Liver (tissue), 8 donors: ENCODE measurements at regions not wholly inside any gene's neighbourhood (a gene's known extent, or its start where the extent isn't known, plus 50 kb on each side); places are given as distances from the start of the nearest gene placed in this dataset.

ENCODE experiments used
- DNase-seq: peaks from one replicate; pipeline ENCODE4 v3.0.0-alpha.2; 2017; ENCODE audit warnings: low spot score
- H3K27ac ChIP-seq, 2 donors: one replicate each; pipeline ENCODE4 v1.7.0; 2013; ENCODE audit warnings: inconsistent platforms in 2 of 2, low read length in 2 of 2, control low read depth in 1 of 2, low read depth in 1 of 2, mild to moderate bottlenecking in 1 of 2
- H3K27me3 ChIP-seq, 4 donors: one replicate each; pipeline versions ENCODE4 v1.6.1 to v1.7.0; 2013; ENCODE audit warnings: low read length in 3 of 4, inconsistent platforms in 1 of 4, mild to moderate bottlenecking in 1 of 4, moderate library complexity in 1 of 4; ENCODE audit not compliant: control insufficient read depth in 4 of 4, insufficient read depth in 4 of 4
- H3K36me3 ChIP-seq, 4 donors: one replicate each; pipeline versions ENCODE4 v1.6.1 to v1.7.0; 2013; ENCODE audit warnings: low read length in 3 of 4, mild to moderate bottlenecking in 3 of 4, low read depth in 1 of 4, moderate library complexity in 1 of 4; ENCODE audit not compliant: control insufficient read depth in 4 of 4, insufficient read depth in 3 of 4
- H3K4me1 ChIP-seq, 4 donors: one replicate each; pipeline versions ENCODE4 v1.6.1 to v1.7.0; 2013; ENCODE audit warnings: low read length in 3 of 4, mild to moderate bottlenecking in 3 of 4, moderate library complexity in 1 of 4; ENCODE audit not compliant: control insufficient read depth in 4 of 4, insufficient read depth in 4 of 4
- H3K4me3 ChIP-seq, 3 donors: one replicate each; pipeline versions ENCODE4 v1.6.1 to v1.7.0; 2013; ENCODE audit warnings: low read length in 3 of 3, control low read depth in 1 of 3, low read depth in 1 of 3, mild to moderate bottlenecking in 1 of 3
- H3K9ac ChIP-seq, 2 donors: one replicate each; pipeline ENCODE4 v1.7.0; 2013; ENCODE audit warnings: low read length in 2 of 2, mild to moderate bottlenecking in 2 of 2, moderate library complexity in 2 of 2, control low read depth in 1 of 2, low read depth in 1 of 2
- H3K9me3 ChIP-seq, 4 donors: one replicate each; pipeline versions ENCODE4 v1.6.1 to v1.7.0; 2013; ENCODE audit warnings: low read length in 3 of 4; ENCODE audit not compliant: control insufficient read depth in 4 of 4
- CTCF ChIP-seq: fragments of 150-350 bp; IDR thresholded peaks from 2 replicates; pipeline ENCODE4 v1.5.1; 2017; ENCODE audit warnings: improper control_type of control experiment, low read depth, low read length; ENCODE audit not compliant: missing input control
- EGR1 ChIP-seq, 2 donors: IDR thresholded peaks; 2 replicates each; pipeline ENCODE4 v1.6.1; 2016 to 2018; ENCODE audit warnings: antibody characterized with exemption in 2 of 2, low read depth in 2 of 2
- FOXA1 ChIP-seq: IDR thresholded peaks from 2 replicates; pipeline ENCODE4 v1.6.1; 2016; ENCODE audit warnings: antibody characterized with exemption
- FOXA2 ChIP-seq: IDR thresholded peaks from 2 replicates; pipeline ENCODE4 v1.6.1; 2016; ENCODE audit warnings: antibody characterized with exemption
- GABPA ChIP-seq, 2 donors: IDR thresholded peaks in 1 of 2; conservative IDR thresholded peaks in 1 of 2; 2 replicates each; pipeline ENCODE4 v1.6.1; 2016; ENCODE audit warnings: antibody characterized with exemption in 2 of 2, mild to moderate bottlenecking in 1 of 2, moderate library complexity in 1 of 2
- HNF4A ChIP-seq, 2 donors: conservative IDR thresholded peaks; 2 replicates each; pipeline ENCODE4 v1.6.1; 2016; ENCODE audit warnings: antibody characterized with exemption in 2 of 2, mild to moderate bottlenecking in 2 of 2
- HNF4G ChIP-seq: IDR thresholded peaks from 2 replicates; pipeline ENCODE4 v1.6.1; 2016; ENCODE audit warnings: antibody characterized with exemption
- JUND ChIP-seq, 2 donors: IDR thresholded peaks; 2 replicates each; pipeline ENCODE4 v1.6.1; 2016; ENCODE audit warnings: antibody characterized with exemption in 2 of 2
- MAX ChIP-seq: IDR thresholded peaks from 2 replicates; pipeline ENCODE4 v1.6.1; 2016; ENCODE audit warnings: antibody characterized with exemption
- NR2F2 ChIP-seq: IDR thresholded peaks from 2 replicates; pipeline ENCODE4 v1.6.1; 2016; ENCODE audit warnings: antibody characterized with exemption
- RAD21 ChIP-seq, 2 donors: IDR thresholded peaks; 2 replicates each; pipeline ENCODE4 v1.6.1; 2016; ENCODE audit warnings: antibody characterized with exemption in 2 of 2, mild to moderate bottlenecking in 2 of 2
- REST ChIP-seq: IDR thresholded peaks from 2 replicates; pipeline ENCODE4 v1.6.1; 2016; ENCODE audit warnings: antibody characterized with exemption, mild to moderate bottlenecking
- RXRA ChIP-seq, 2 donors: IDR thresholded peaks; 2 replicates each; pipeline ENCODE4 v1.6.1; 2017 to 2018; ENCODE audit warnings: antibody characterized with exemption in 2 of 2, mild to moderate bottlenecking in 1 of 2
- SP1 ChIP-seq: IDR thresholded peaks from 2 replicates; pipeline ENCODE4 v1.6.1; 2018; ENCODE audit warnings: antibody characterized with exemption, mild to moderate bottlenecking
- TAF1 ChIP-seq: conservative IDR thresholded peaks from 2 replicates; pipeline ENCODE4 v1.6.1; 2016; ENCODE audit warnings: antibody characterized with exemption, mild to moderate bottlenecking
- YY1 ChIP-seq: IDR thresholded peaks from 2 replicates; pipeline ENCODE4 v1.6.1; 2016; ENCODE audit warnings: antibody characterized with exemption, mild to moderate bottlenecking
- ZBTB33 ChIP-seq: IDR thresholded peaks from 2 replicates; pipeline ENCODE4 v1.6.1; 2016; ENCODE audit warnings: antibody characterized with exemption
- WGBS: extraction: QIAGEN DNeasy Blood & Tissue Kit; methylation state at CpG from one replicate; pipeline ENCODE4 v1.1.7; 2013; 5-methylcytosine and 5-hydroxymethylcytosine counted together
- donor health status: healthy.
- donor health status: healthy.
- donor health status: healthy.
- donor health status: healthy.
- donor health status: healthy.

GRCh38 chr14:101477648-101478047 is 83.6 kb upstream of the DIO3 start:
- TF ChIP-seq JUND (IDR thresholded peaks at IDR 0.05), result no peak
- TF ChIP-seq GABPA (IDR thresholded peaks at IDR 0.05 in 1 of 2, conservative IDR thresholded peaks at IDR 0.05 in 1 of 2), result no peak
- TF ChIP-seq REST, result no peak
- no peak for TF ChIP-seq RXRA (IDR thresholded peaks at IDR 0.05)
- TF ChIP-seq RAD21 (IDR thresholded peaks at IDR 0.05), result no peak
- TF ChIP-seq CTCF, result no peak
- no peak for TF ChIP-seq SP1
- no peak for TF ChIP-seq YY1
- TF ChIP-seq NR2F2, result no peak
- TF ChIP-seq EGR1 (IDR thresholded peaks at IDR 0.05; ENCODE audit: low read depth in 2 of 2), result no peak
- no peak for TF ChIP-seq MAX
- no peak for TF ChIP-seq FOXA1
- no peak for TF ChIP-seq HNF4G
- no peak for TF ChIP-seq HNF4A (conservative IDR thresholded peaks at IDR 0.05)
- no peak for TF ChIP-seq TAF1
- TF ChIP-seq ZBTB33, result no peak
- Histone ChIP-seq H3K9ac (no peak overlapping the region), H3K9me3 (peaks cover 0 to 3% (median 0%) of the 10 kb centered on the region in 4 donors), H3K4me1 (peaks cover 25 to 50% (median 42%) of the 10 kb centered on the region in 4 donors), H3K27me3 (no peaks in the 10 kb centered on the region), H3K4me3 (no peak overlapping the region), H3K36me3 (no peaks in the 10 kb centered on the region), H3K27ac (peak overlapping the region in 1 of 2 donors; percentile 64)
- 81% methylated on average over 5 of the region's 5 CpGs for WGBS
- no peak for DNase-seq

- Histone ChIP-seq H3K9ac (no peak overlapping the region), H3K36me3 (no peaks in the 10 kb centered on the region), H3K9me3 (peaks cover 0 to 3% (median 0%) of the 10 kb centered on the region in 4 donors), H3K4me3 (no peak overlapping the region), H3K27me3 (no peaks in the 10 kb centered on the region), H3K4me1 (peaks cover 25 to 50% (median 42%) of the 10 kb centered on the region in 4 donors), H3K27ac (peak overlapping the region in 1 of 2 donors; percentile 64)
- 39% methylated on average over 13 of the region's 13 CpGs for WGBS
- no peak for DNase-seq
- no peak for TF ChIP-seq HNF4G
- TF ChIP-seq GABPA (IDR thresholded peaks at IDR 0.05 in 1 of 2, conservative IDR thresholded peaks at IDR 0.05 in 1 of 2), result no peak
- peak in 1 of 2 donors; percentile 36 for TF ChIP-seq RAD21 (IDR thresholded peaks at IDR 0.05)
- TF ChIP-seq YY1, result peak; percentile 49
- TF ChIP-seq HNF4A (conservative IDR thresholded peaks at IDR 0.05), result peak in 1 of 2 donors; percentile 74
- peak in 1 of 2 donors; percentile 81 for TF ChIP-seq RXRA (IDR thresholded peaks at IDR 0.05)
- TF ChIP-seq EGR1 (IDR thresholded peaks at IDR 0.05; ENCODE audit: low read depth in 2 of 2), result no peak
- TF ChIP-seq CTCF, result no peak
- TF ChIP-seq FOXA1, result no peak
- peak; percentile 32 for TF ChIP-seq REST
- peak in 1 of 2 donors; percentile 56 for TF ChIP-seq JUND (IDR thresholded peaks at IDR 0.05)
- no peak for TF ChIP-seq TAF1
- no peak for TF ChIP-seq NR2F2
- no peak for TF ChIP-seq SP1
- peak; percentile 16 for TF ChIP-seq FOXA2
Measured at GRCh38 chr14:101478096-101478495, 83.2 kb upstream of the DIO3 start.
